Neural crest cell (in vitro differentiated cells): ENCODE measurements at regions not wholly inside any gene's neighbourhood (a gene's known extent, or its start where the extent isn't known, plus 50 kb on each side); places are given as distances from the start of the nearest gene placed in this dataset.
A peak's percentile ranks its signal among the peaks of the same experiment; 100 is the strongest.

Source experiments
- DNase-seq: peaks from one replicate; pipeline ENCODE4 v3.0.0; 2021; ENCODE audit warnings: low read depth, mixed read lengths, low spot score
- H3K27ac Mint-ChIP-seq: one replicate; pipeline ENCODE4 v1.8.0; 2021; ENCODE audit warnings: mild to moderate bottlenecking, mixed read lengths; ENCODE audit not compliant: unreplicated experiment
- H3K27me3 Mint-ChIP-seq: 2 replicates; pipeline ENCODE4 v1.8.0; 2021; ENCODE audit warnings: low read depth, mild to moderate bottlenecking, mixed read lengths
- H3K36me3 Mint-ChIP-seq: 2 replicates; pipeline ENCODE4 v1.8.0; 2021; ENCODE audit warnings: low read depth, mild to moderate bottlenecking, mixed read lengths
- H3K4me1 Mint-ChIP-seq: 2 replicates; pipeline ENCODE4 v1.8.0; 2021; ENCODE audit warnings: mixed read lengths
- H3K4me3 Mint-ChIP-seq: one replicate; pipeline ENCODE4 v1.8.0; 2021; ENCODE audit warnings: mild to moderate bottlenecking, mixed read lengths
- H3K9me3 Mint-ChIP-seq: 2 replicates; pipeline ENCODE4 v1.8.0; 2021; ENCODE audit warnings: mixed read lengths
- CTCF ChIP-seq: fragments of 200-600 bp; sonication (generic); conservative IDR thresholded peaks from 2 replicates; pipeline ENCODE4 v1.5.0; 2021; ENCODE audit warnings: antibody characterized with exemption, mild to moderate bottlenecking

- Mint-ChIP-seq H3K4me1 (no peaks in the 10 kb centered on the region), H3K27ac (no peak overlapping the region), H3K9me3 (peaks cover 7% of the 10 kb centered on the region), H3K36me3 (no peaks in the 10 kb centered on the region), H3K4me3 (no peak overlapping the region), H3K27me3 (no peaks in the 10 kb centered on the region)
- no peak for TF ChIP-seq CTCF
- no peak for DNase-seq
Measured at GRCh38 chr1:208918160-208918559, 665.4 kb upstream of the CAMK1G start.

GRCh38 chr1:208919371-208919770, 664.1 kb upstream of the CAMK1G start:
- Mint-ChIP-seq H3K4me3 (no peak overlapping the region), H3K9me3 (peaks cover 7% of the 10 kb centered on the region), H3K4me1 (peaks cover 3% of the 10 kb centered on the region), H3K27ac (no peak overlapping the region), H3K36me3 (no peaks in the 10 kb centered on the region), H3K27me3 (no peaks in the 10 kb centered on the region)
- DNase-seq, result no peak
- TF ChIP-seq CTCF, result no peak

GRCh38 chr1:208921259-208921658, 662.3 kb upstream of the CAMK1G start:
- TF ChIP-seq CTCF, result no peak
- no peak for DNase-seq
- H3K36me3 Mint-ChIP-seq, result no peaks in the 10 kb centered on the region
- H3K27me3 Mint-ChIP-seq, result no peaks in the 10 kb centered on the region
- H3K4me3 Mint-ChIP-seq, result no peak overlapping the region
- peaks cover 3% of the 10 kb centered on the region for H3K4me1 Mint-ChIP-seq
- H3K27ac Mint-ChIP-seq, result no peak overlapping the region
- peaks cover 9% of the 10 kb centered on the region for H3K9me3 Mint-ChIP-seq

- H3K27me3 Mint-ChIP-seq, result no peaks in the 10 kb centered on the region
- H3K4me1 Mint-ChIP-seq, result peaks cover 3% of the 10 kb centered on the region
- H3K9me3 Mint-ChIP-seq, result peaks cover 12% of the 10 kb centered on the region
- no peak for TF ChIP-seq CTCF
- H3K4me3 Mint-ChIP-seq, result no peak overlapping the region
- H3K27ac Mint-ChIP-seq, result no peak overlapping the region
- DNase-seq, result no peak
- H3K36me3 Mint-ChIP-seq, result no peaks in the 10 kb centered on the region
Measured at GRCh38 chr1:208923456-208923855, 660.1 kb upstream of the CAMK1G start.

- H3K9me3 Mint-ChIP-seq, result peaks cover 12% of the 10 kb centered on the region
- no peak for TF ChIP-seq CTCF
- peaks cover 3% of the 10 kb centered on the region for H3K4me1 Mint-ChIP-seq
- no peaks in the 10 kb centered on the region for H3K36me3 Mint-ChIP-seq
- DNase-seq, result no peak
- peak overlapping the region; percentile 75 for H3K27ac Mint-ChIP-seq
- no peaks in the 10 kb centered on the region for H3K27me3 Mint-ChIP-seq
- H3K4me3 Mint-ChIP-seq, result no peak overlapping the region
Measured at GRCh38 chr1:208923946-208924720, 659.4 kb upstream of the CAMK1G start.
